GM23338 (cell line): ENCODE measurements at regions not wholly inside any gene's neighbourhood (a gene's known extent, or its start where the extent isn't known, plus 50 kb on each side); places are given as distances from the start of the nearest gene placed in this dataset.

ENCODE experiments used
- ATAC-seq: fragments of 200-7000 bp; cut with Tn5 transposase; 3 replicates; pipeline ENCODE4 v1.9.1; 2020
- DNase-seq: peaks from one replicate; pipeline ENCODE4 v3.0.0-alpha.2; 2015; ENCODE audit warnings: low spot score
- H2AFZ ChIP-seq: fragments of 200-600 bp; sonication (generic); 2 replicates; pipeline ENCODE4 v1.8.0; 2016; ENCODE audit warnings: antibody characterized with exemption, mild to moderate bottlenecking, moderate library complexity
- H3F3A ChIP-seq: fragments of 200-600 bp; sonication (generic); replicated peaks from 2 replicates; pipeline ENCODE4 v1.8.0; 2017; ENCODE audit warnings: antibody characterized with exemption, mixed run types, low read depth
- H3K27ac ChIP-seq: fragments of 200-600 bp; sonication (generic); 2 replicates; pipeline ENCODE4 v1.6.1; 2016; ENCODE audit warnings: low read depth
- H3K27me3 ChIP-seq: fragments of 200-600 bp; sonication (generic); 2 replicates; pipeline ENCODE4 v1.8.0; 2016; ENCODE audit warnings: mild to moderate bottlenecking, mixed run types, moderate library complexity; ENCODE audit not compliant: insufficient read depth
- H3K36me3 ChIP-seq: fragments of 200-600 bp; sonication (generic); 2 replicates; pipeline ENCODE4 v1.8.0; 2016; ENCODE audit warnings: mild to moderate bottlenecking; ENCODE audit not compliant: insufficient read depth
- H3K4me1 ChIP-seq: fragments of 200-600 bp; sonication (generic); 2 replicates; pipeline ENCODE4 v1.8.0; 2016; ENCODE audit warnings: mild to moderate bottlenecking, moderate library complexity; ENCODE audit not compliant: insufficient read depth
- H3K4me2 ChIP-seq: fragments of 200-600 bp; sonication (generic); 2 replicates; pipeline ENCODE4 v1.7.1; 2017; ENCODE audit warnings: mixed run types
- H3K4me3 ChIP-seq: fragments of 200-600 bp; sonication (generic); 2 replicates; pipeline ENCODE4 v1.6.1; 2016; ENCODE audit warnings: mixed run types
- H3K79me2 ChIP-seq: fragments of 200-600 bp; sonication (generic); replicated peaks from 2 replicates; pipeline ENCODE4 v1.8.0; 2017; ENCODE audit warnings: mild to moderate bottlenecking; ENCODE audit not compliant: insufficient read depth
- H3K9me2 ChIP-seq: fragments of 200-600 bp; sonication (generic); 2 replicates; pipeline ENCODE4 v1.8.0; 2017; ENCODE audit not compliant: insufficient read depth
- H4K20me1 ChIP-seq: fragments of 200-600 bp; sonication (generic); replicated peaks from 2 replicates; pipeline ENCODE4 v1.8.0; 2017; ENCODE audit warnings: mild to moderate bottlenecking; ENCODE audit not compliant: insufficient read depth
- H3K27ac Mint-ChIP-seq: 2 replicates; pipeline ENCODE4 v1.8.0; 2020; ENCODE audit warnings: inconsistent platforms, mild to moderate bottlenecking, moderate library complexity, mixed read lengths
- H3K27me3 Mint-ChIP-seq: 3 replicates; pipeline ENCODE4 v1.8.0; 2022; ENCODE audit warnings: low read depth, mild to moderate bottlenecking, moderate library complexity, mixed read lengths, inconsistent platforms; ENCODE audit not compliant: insufficient read depth, poor library complexity
- H3K36me3 Mint-ChIP-seq: 3 replicates; pipeline ENCODE4 v1.8.0; 2021; ENCODE audit warnings: low read depth, mild to moderate bottlenecking, inconsistent platforms, moderate library complexity, mixed read lengths
- H3K4me1 Mint-ChIP-seq: 3 replicates; pipeline ENCODE4 v1.8.0; 2020; ENCODE audit warnings: mild to moderate bottlenecking, inconsistent platforms, mixed read lengths
- H3K4me3 Mint-ChIP-seq: 3 replicates; pipeline ENCODE4 v1.8.0; 2021; ENCODE audit warnings: moderate library complexity, mild to moderate bottlenecking, inconsistent platforms, mixed read lengths
- H3K9me3 Mint-ChIP-seq: 3 replicates; pipeline ENCODE4 v1.8.0; 2020; ENCODE audit warnings: moderate library complexity, mild to moderate bottlenecking, inconsistent platforms, mixed read lengths
- CREB1 ChIP-seq: fragments of 250-450 bp; sonication (Bioruptor Pico); IDR thresholded peaks from 2 replicates; pipeline ENCODE4 v1.5.0; 2020; ENCODE audit warnings: low read depth, mild to moderate bottlenecking, moderate library complexity
- EZH2 ChIP-seq: fragments of 200-600 bp; sonication (generic); IDR thresholded peaks from one replicate; pipeline ENCODE4 v1.8.0; 2017; ENCODE audit warnings: antibody characterized with exemption, mild to moderate bottlenecking, low read depth; ENCODE audit not compliant: unreplicated experiment
- EZH2phosphoT487 ChIP-seq: fragments of 200-600 bp; sonication (generic); IDR thresholded peaks from one replicate; pipeline ENCODE4 v1.8.1; 2018; ENCODE audit warnings: antibody characterized with exemption; ENCODE audit not compliant: unreplicated experiment
- JUNB ChIP-seq: IDR thresholded peaks from one replicate; pipeline ENCODE4 v1.6.1; 2016; ENCODE audit warnings: antibody characterized with exemption; ENCODE audit not compliant: unreplicated experiment
- NANOG ChIP-seq: IDR thresholded peaks from 2 replicates; pipeline ENCODE4 v1.6.1; 2016; ENCODE audit warnings: antibody characterized with exemption, borderline replicate concordance
- POLR2AphosphoS5 ChIP-seq: IDR thresholded peaks from 2 replicates; pipeline ENCODE4 v1.6.1; 2016; ENCODE audit warnings: antibody characterized with exemption, low read depth
- STAT1 ChIP-seq: IDR thresholded peaks from one replicate; pipeline ENCODE4 v1.6.1; 2016; ENCODE audit warnings: antibody characterized with exemption; ENCODE audit not compliant: unreplicated experiment
- ZNF114 ChIP-seq: fragments of 250-450 bp; sonication (Bioruptor Pico); IDR thresholded peaks from 2 replicates; pipeline ENCODE4 v1.5.0; 2020; ENCODE audit warnings: mild to moderate bottlenecking, moderate library complexity
- ZNF331 ChIP-seq: fragments of 250-450 bp; sonication (Bioruptor Pico); IDR thresholded peaks from 2 replicates; pipeline ENCODE4 v1.5.0; 2020; ENCODE audit warnings: low read depth, mild to moderate bottlenecking, moderate library complexity
- TF ChIP-seq, protein P1 (sequence below): IDR thresholded peaks from one replicate; pipeline ENCODE4 v1.6.1; 2018; ENCODE audit warnings: antibody characterized with exemption; ENCODE audit not compliant: unreplicated experiment
- TF ChIP-seq, protein P2 (sequence below): fragments of 250-450 bp; sonication (Bioruptor Pico); IDR thresholded peaks from 2 replicates; pipeline ENCODE4 v1.5.0; 2020; ENCODE audit warnings: mild to moderate bottlenecking, moderate library complexity

DNA sequence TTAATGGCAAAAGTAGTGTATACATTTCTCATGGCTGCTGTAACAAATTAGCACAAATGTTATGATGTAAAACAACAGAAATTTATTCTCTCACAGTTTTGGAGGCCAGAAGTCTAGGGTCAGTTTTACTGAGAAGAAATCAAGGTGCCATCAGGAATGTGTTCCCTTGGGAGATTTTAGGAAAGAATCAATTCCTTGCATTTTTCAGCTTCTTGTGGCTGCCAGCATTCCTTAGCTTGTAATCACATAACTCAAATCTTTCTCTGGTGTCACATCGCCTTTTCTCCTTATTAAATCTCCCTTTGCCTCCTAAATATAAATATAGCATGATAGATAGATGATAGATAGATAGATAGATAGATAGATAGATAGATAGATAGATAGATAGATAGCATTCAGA lies 307.0 kb upstream of the REG3G start (continued):
- TF ChIP-seq, protein P1, sequence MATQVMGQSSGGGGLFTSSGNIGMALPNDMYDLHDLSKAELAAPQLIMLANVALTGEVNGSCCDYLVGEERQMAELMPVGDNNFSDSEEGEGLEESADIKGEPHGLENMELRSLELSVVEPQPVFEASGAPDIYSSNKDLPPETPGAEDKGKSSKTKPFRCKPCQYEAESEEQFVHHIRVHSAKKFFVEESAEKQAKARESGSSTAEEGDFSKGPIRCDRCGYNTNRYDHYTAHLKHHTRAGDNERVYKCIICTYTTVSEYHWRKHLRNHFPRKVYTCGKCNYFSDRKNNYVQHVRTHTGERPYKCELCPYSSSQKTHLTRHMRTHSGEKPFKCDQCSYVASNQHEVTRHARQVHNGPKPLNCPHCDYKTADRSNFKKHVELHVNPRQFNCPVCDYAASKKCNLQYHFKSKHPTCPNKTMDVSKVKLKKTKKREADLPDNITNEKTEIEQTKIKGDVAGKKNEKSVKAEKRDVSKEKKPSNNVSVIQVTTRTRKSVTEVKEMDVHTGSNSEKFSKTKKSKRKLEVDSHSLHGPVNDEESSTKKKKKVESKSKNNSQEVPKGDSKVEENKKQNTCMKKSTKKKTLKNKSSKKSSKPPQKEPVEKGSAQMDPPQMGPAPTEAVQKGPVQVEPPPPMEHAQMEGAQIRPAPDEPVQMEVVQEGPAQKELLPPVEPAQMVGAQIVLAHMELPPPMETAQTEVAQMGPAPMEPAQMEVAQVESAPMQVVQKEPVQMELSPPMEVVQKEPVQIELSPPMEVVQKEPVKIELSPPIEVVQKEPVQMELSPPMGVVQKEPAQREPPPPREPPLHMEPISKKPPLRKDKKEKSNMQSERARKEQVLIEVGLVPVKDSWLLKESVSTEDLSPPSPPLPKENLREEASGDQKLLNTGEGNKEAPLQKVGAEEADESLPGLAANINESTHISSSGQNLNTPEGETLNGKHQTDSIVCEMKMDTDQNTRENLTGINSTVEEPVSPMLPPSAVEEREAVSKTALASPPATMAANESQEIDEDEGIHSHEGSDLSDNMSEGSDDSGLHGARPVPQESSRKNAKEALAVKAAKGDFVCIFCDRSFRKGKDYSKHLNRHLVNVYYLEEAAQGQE, result no peak
- no peak for TF ChIP-seq STAT1
- TF ChIP-seq EZH2, result no peak
- TF ChIP-seq JUNB, result no peak
- TF ChIP-seq EZH2phosphoT487, result no peak
- TF ChIP-seq POLR2AphosphoS5, result no peak
- TF ChIP-seq ZNF331 (CRISPR knock-in tag), result no peak
- no peak for TF ChIP-seq ZNF114 (CRISPR knock-in tag)

DNA sequence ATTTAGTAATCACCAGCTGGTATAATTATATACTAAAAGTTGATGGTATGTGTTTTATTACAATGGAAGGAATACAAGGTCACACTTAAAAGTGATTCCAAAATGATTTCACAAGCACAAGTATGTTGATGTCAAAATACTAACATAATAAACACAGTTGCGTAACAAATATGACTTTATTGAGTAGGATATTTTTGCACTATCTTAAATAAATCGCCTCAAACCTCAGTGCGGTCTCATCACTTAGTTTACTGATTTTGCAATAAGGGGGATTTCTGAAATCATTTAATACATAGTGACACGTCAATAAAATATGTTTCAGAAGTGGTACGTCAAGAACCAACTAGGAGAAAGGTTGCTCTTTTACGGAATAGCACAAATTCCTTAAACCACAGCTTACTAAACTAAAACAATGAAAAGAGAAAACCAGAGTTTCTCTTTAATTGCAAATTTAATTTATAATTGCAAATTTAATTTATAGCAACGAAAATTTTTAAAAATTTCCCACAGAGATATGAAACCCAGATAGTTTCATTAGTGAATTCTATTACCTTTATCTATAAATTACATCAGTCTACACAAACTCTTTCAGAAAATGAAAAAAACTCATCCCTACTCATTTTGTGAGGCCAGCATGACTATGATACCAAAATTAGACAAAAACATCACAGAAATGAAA lies 304.0 kb upstream of the REG3G start:
- Histone ChIP-seq H3K4me1 (no peaks in the 10 kb centered on the region), H3K4me2 (no peak overlapping the region), H3K79me2 (no peaks in the 10 kb centered on the region), H3K4me3 (no peak overlapping the region), H4K20me1 (no peaks in the 10 kb centered on the region), H3F3A (no peaks in the 10 kb centered on the region), H3K27me3 (no peaks in the 10 kb centered on the region), H3K9me2 (no peaks in the 10 kb centered on the region), H3K36me3 (no peaks in the 10 kb centered on the region), H2AFZ (no peak overlapping the region), H3K27ac (no peak overlapping the region)
- no peaks in the 10 kb centered on the region for H3K27me3 Mint-ChIP-seq
- no peak for ATAC-seq
- H3K4me3 Mint-ChIP-seq, result no peak overlapping the region
- H3K27ac Mint-ChIP-seq, result no peak overlapping the region
- H3K4me1 Mint-ChIP-seq, result no peaks in the 10 kb centered on the region
- H3K9me3 Mint-ChIP-seq, result no peaks in the 10 kb centered on the region
- DNase-seq, result no peak
- no peaks in the 10 kb centered on the region for H3K36me3 Mint-ChIP-seq
- TF ChIP-seq STAT1 (no peak), JUNB (no peak), NANOG (no peak), CREB1 (CRISPR knock-in tag) (no peak), EZH2 (no peak)
- TF ChIP-seq, protein P1, result no peak
- TF ChIP-seq, protein P2, sequence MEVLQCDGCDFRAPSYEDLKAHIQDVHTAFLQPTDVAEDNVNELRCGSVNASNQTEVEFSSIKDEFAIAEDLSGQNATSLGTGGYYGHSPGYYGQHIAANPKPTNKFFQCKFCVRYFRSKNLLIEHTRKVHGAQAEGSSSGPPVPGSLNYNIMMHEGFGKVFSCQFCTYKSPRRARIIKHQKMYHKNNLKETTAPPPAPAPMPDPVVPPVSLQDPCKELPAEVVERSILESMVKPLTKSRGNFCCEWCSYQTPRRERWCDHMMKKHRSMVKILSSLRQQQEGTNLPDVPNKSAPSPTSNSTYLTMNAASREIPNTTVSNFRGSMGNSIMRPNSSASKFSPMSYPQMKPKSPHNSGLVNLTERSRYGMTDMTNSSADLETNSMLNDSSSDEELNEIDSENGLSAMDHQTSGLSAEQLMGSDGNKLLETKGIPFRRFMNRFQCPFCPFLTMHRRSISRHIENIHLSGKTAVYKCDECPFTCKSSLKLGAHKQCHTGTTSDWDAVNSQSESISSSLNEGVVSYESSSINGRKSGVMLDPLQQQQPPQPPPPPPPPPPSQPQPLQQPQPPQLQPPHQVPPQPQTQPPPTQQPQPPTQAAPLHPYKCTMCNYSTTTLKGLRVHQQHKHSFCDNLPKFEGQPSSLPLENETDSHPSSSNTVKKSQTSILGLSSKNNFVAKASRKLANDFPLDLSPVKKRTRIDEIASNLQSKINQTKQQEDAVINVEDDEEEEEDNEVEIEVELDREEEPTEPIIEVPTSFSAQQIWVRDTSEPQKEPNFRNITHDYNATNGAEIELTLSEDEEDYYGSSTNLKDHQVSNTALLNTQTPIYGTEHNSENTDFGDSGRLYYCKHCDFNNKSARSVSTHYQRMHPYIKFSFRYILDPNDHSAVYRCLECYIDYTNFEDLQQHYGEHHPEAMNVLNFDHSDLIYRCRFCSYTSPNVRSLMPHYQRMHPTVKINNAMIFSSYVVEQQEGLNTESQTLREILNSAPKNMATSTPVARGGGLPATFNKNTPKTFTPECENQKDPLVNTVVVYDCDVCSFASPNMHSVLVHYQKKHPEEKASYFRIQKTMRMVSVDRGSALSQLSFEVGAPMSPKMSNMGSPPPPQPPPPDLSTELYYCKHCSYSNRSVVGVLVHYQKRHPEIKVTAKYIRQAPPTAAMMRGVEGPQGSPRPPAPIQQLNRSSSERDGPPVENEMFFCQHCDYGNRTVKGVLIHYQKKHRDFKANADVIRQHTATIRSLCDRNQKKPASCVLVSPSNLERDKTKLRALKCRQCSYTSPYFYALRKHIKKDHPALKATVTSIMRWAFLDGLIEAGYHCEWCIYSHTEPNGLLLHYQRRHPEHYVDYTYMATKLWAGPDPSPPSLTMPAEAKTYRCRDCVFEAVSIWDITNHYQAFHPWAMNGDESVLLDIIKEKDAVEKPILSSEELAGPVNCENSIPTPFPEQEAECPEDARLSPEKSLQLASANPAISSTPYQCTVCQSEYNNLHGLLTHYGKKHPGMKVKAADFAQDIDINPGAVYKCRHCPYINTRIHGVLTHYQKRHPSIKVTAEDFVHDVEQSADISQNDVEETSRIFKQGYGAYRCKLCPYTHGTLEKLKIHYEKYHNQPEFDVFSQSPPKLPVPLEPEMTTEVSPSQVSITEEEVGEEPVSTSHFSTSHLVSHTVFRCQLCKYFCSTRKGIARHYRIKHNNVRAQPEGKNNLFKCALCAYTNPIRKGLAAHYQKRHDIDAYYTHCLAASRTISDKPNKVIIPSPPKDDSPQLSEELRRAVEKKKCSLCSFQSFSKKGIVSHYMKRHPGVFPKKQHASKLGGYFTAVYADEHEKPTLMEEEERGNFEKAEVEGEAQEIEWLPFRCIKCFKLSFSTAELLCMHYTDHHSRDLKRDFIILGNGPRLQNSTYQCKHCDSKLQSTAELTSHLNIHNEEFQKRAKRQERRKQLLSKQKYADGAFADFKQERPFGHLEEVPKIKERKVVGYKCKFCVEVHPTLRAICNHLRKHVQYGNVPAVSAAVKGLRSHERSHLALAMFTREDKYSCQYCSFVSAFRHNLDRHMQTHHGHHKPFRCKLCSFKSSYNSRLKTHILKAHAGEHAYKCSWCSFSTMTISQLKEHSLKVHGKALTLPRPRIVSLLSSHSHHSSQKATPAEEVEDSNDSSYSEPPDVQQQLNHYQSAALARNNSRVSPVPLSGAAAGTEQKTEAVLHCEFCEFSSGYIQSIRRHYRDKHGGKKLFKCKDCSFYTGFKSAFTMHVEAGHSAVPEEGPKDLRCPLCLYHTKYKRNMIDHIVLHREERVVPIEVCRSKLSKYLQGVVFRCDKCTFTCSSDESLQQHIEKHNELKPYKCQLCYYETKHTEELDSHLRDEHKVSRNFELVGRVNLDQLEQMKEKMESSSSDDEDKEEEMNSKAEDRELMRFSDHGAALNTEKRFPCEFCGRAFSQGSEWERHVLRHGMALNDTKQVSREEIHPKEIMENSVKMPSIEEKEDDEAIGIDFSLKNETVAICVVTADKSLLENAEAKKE (CRISPR knock-in tag), result no peak
